H9 (cell line): ENCODE measurements at regions not wholly inside any gene's neighbourhood (a gene's known extent, or its start where the extent isn't known, plus 50 kb on each side); places are given as distances from the start of the nearest gene placed in this dataset.
A peak's percentile ranks its signal among the peaks of the same experiment; 100 is the strongest.

Experiments
- DNase-seq: peaks from one replicate; pipeline ENCODE4 v3.0.0-alpha.2; 2017
- H2AFZ ChIP-seq: one replicate; pipeline ENCODE4 v1.6.1; 2013; ENCODE audit warnings: mild to moderate bottlenecking, low read length, control low read depth, moderate library complexity
- H2AK5ac ChIP-seq: 2 replicates; pipeline ENCODE4 v1.6.1; 2013; ENCODE audit warnings: low read length, control low read depth, mixed read lengths; ENCODE audit not compliant: insufficient read length
- H2BK120ac ChIP-seq: one replicate; pipeline ENCODE4 v1.6.1; 2013; ENCODE audit warnings: low read depth, mild to moderate bottlenecking, low read length, control low read depth, inconsistent platforms; ENCODE audit not compliant: poor library complexity, severe bottlenecking
- H2BK12ac ChIP-seq: 2 replicates; pipeline ENCODE4 v1.6.1; 2013; ENCODE audit warnings: low read length, control low read depth, mixed read lengths, low read depth; ENCODE audit not compliant: insufficient read length
- H2BK15ac ChIP-seq: 2 replicates; pipeline ENCODE4 v1.6.1; 2013; ENCODE audit warnings: low read depth, low read length, control low read depth
- H2BK20ac ChIP-seq: one replicate; pipeline ENCODE4 v1.6.1; 2013; ENCODE audit warnings: low read depth, mild to moderate bottlenecking, low read length, control low read depth, inconsistent platforms; ENCODE audit not compliant: poor library complexity, severe bottlenecking
- H2BK5ac ChIP-seq: 2 replicates; pipeline ENCODE4 v1.6.1; 2013; ENCODE audit warnings: low read length, control low read depth, mixed read lengths; ENCODE audit not compliant: insufficient read length
- H3K14ac ChIP-seq: 2 replicates; pipeline ENCODE4 v1.6.1; 2013; ENCODE audit warnings: low read length, control low read depth; ENCODE audit not compliant: insufficient read depth
- H3K18ac ChIP-seq: 2 replicates; pipeline ENCODE4 v1.6.1; 2013; ENCODE audit warnings: low read depth, mild to moderate bottlenecking, mixed read lengths, low read length, control low read depth; ENCODE audit not compliant: insufficient read length
- H3K23ac ChIP-seq: 2 replicates; pipeline ENCODE4 v1.6.1; 2013; ENCODE audit warnings: low read length, control low read depth, mixed read lengths, low read depth; ENCODE audit not compliant: insufficient read length
- H3K23me2 ChIP-seq: 2 replicates; pipeline ENCODE4 v1.6.1; 2013; ENCODE audit warnings: low read depth, mild to moderate bottlenecking, mixed read lengths, low read length, control low read depth; ENCODE audit not compliant: insufficient read length, poor library complexity, severe bottlenecking
- H3K27ac ChIP-seq: 2 replicates; pipeline ENCODE4 v1.5.1; 2013; ENCODE audit warnings: low read length, control low read depth, mixed read lengths, low read depth; ENCODE audit not compliant: insufficient read length
- H3K27me3 ChIP-seq: 2 replicates; pipeline ENCODE4 v1.6.1; 2013; ENCODE audit warnings: low read length, control low read depth, inconsistent platforms; ENCODE audit not compliant: insufficient read depth
- H3K4ac ChIP-seq: 2 replicates; pipeline ENCODE4 v1.6.1; 2013; ENCODE audit warnings: low read depth, mild to moderate bottlenecking, control low read depth, inconsistent platforms, low read length, moderate library complexity
- H3K4me1 ChIP-seq: 2 replicates; pipeline ENCODE4 v1.6.1; 2013; ENCODE audit warnings: low read length, control low read depth, inconsistent platforms; ENCODE audit not compliant: insufficient read depth
- H3K4me2 ChIP-seq: 2 replicates; pipeline ENCODE4 v1.6.1; 2013; ENCODE audit warnings: low read length, control low read depth, mixed read lengths; ENCODE audit not compliant: insufficient read length, insufficient read depth
- H3K56ac ChIP-seq: 2 replicates; pipeline ENCODE4 v1.6.1; 2013; ENCODE audit warnings: low read depth, mild to moderate bottlenecking, mixed read lengths, low read length, control low read depth; ENCODE audit not compliant: insufficient read length
- H3K79me1 ChIP-seq: 2 replicates; pipeline ENCODE4 v1.6.1; 2013; ENCODE audit warnings: low read depth, mild to moderate bottlenecking, moderate library complexity, low read length, control low read depth, inconsistent platforms; ENCODE audit not compliant: insufficient read depth, poor library complexity, severe bottlenecking
- H3K79me2 ChIP-seq: 2 replicates; pipeline ENCODE4 v1.6.1; 2013; ENCODE audit warnings: low read length, control low read depth, inconsistent platforms; ENCODE audit not compliant: insufficient read depth
- H3K9ac ChIP-seq: 2 replicates; pipeline ENCODE4 v1.6.1; 2013; ENCODE audit warnings: low read length, control low read depth, mixed read lengths; ENCODE audit not compliant: insufficient read length; ENCODE audit errors: extremely low read depth
- H3K9me3 ChIP-seq: one replicate; pipeline ENCODE4 v1.6.1; 2013; ENCODE audit warnings: low read depth, low read length, inconsistent platforms; ENCODE audit not compliant: control insufficient read depth
- H3T11ph ChIP-seq: one replicate; pipeline ENCODE4 v1.6.1; 2013; ENCODE audit warnings: mild to moderate bottlenecking, low read length, control low read depth, inconsistent platforms
- H4K20me1 ChIP-seq: one replicate; pipeline ENCODE4 v1.6.1; 2013; ENCODE audit not compliant: control insufficient read depth, insufficient read length, insufficient read depth
- H4K5ac ChIP-seq: 2 replicates; pipeline ENCODE4 v1.6.1; 2013; ENCODE audit warnings: low read depth, mild to moderate bottlenecking, mixed read lengths, low read length, control low read depth; ENCODE audit not compliant: insufficient read length
- H4K8ac ChIP-seq: replicated peaks from 2 replicates; pipeline ENCODE4 v1.6.1; 2013; ENCODE audit warnings: low read length, control low read depth, mixed read lengths, low read depth; ENCODE audit not compliant: insufficient read length
- H4K91ac ChIP-seq: 2 replicates; pipeline ENCODE4 v1.6.1; 2013; ENCODE audit warnings: low read depth, mild to moderate bottlenecking, moderate library complexity, mixed read lengths, low read length, control low read depth; ENCODE audit not compliant: insufficient read length
- H3K27ac Mint-ChIP-seq, 3 experiments: 2 replicates in 2 of 3; 3 replicates in 1 of 3; pipeline ENCODE4 v1.8.0; 2020 to 2021; ENCODE audit warnings: mixed read lengths in 3 of 3, mild to moderate bottlenecking in 1 of 3, moderate library complexity in 1 of 3
- H3K27me3 Mint-ChIP-seq: 2 replicates; pipeline ENCODE4 v1.8.0; 2021; ENCODE audit warnings: low read depth, mild to moderate bottlenecking, moderate library complexity, mixed read lengths
- H3K36me3 Mint-ChIP-seq, 3 experiments: 2 replicates in 2 of 3; 3 replicates in 1 of 3; pipeline ENCODE4 v1.8.0; 2020 to 2021; ENCODE audit warnings: low read depth in 3 of 3, mixed read lengths in 3 of 3; ENCODE audit not compliant: insufficient read depth in 1 of 3
- H3K4me1 Mint-ChIP-seq, 2 experiments: 2 replicates each; pipeline ENCODE4 v1.8.0; 2020; ENCODE audit warnings: mixed read lengths in 2 of 2
- H3K4me3 Mint-ChIP-seq, 2 experiments: 2 replicates in 1 of 2; 3 replicates in 1 of 2; pipeline ENCODE4 v1.8.0; 2020 to 2021; ENCODE audit warnings: mild to moderate bottlenecking in 2 of 2, mixed read lengths in 2 of 2, moderate library complexity in 1 of 2
- H3K9me3 Mint-ChIP-seq, 2 experiments: 2 replicates in 1 of 2; 3 replicates in 1 of 2; pipeline ENCODE4 v1.8.0; 2020; ENCODE audit warnings: mild to moderate bottlenecking in 2 of 2, mixed read lengths in 2 of 2, moderate library complexity in 1 of 2
- WGBS: extraction: QIAGEN DNeasy Blood & Tissue Kit; methylation state at CpG from one replicate; pipeline ENCODE4 v1.1.7; 2013; ENCODE audit warnings: missing lambda C conversion rate, low lambda C conversion rate, mixed read lengths; ENCODE audit not compliant: insufficient read length; ENCODE audit errors: extremely low coverage; 5-methylcytosine and 5-hydroxymethylcytosine counted together
- TF ChIP-seq, protein P1 (sequence below): fragments of 200-600 bp; sonication (generic); conservative IDR thresholded peaks from 3 replicates; pipeline ENCODE4 v1.8.0; 2021; ENCODE audit warnings: antibody characterized with exemption, mild to moderate bottlenecking

DNA sequence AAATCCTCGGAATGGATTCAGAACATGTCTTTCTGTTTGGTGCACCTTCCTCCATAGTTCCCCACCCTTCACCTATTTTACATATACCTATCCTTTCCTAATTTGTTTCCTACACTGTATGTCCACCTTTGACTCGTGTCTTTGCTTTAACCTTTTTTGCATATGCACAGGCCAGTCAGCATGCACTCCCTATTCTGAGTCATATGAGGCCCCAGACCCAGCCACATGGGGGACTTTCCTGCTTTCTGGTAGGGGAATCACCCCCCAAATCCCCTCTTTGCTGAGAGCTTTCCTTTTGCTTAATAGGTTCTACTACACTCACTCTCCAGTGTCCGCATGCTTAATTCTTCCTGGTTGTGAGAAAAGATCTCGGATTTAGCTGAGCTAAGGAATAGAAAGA, 393.8 kb upstream of the IMPG1 start:
- H3K4me1 Mint-ChIP-seq = peaks cover 4 to 8% of the 10 kb centered on the region in 2 experiments
- Histone ChIP-seq H3K79me1 (no peaks in the 10 kb centered on the region), H4K8ac (no peak overlapping the region), H3K23me2 (no peaks in the 10 kb centered on the region), H3K4me1 (peaks cover 3% of the 10 kb centered on the region; the same call in 1 of the 2 replicates), H3K18ac (no peak overlapping the region), H2BK5ac (no peak overlapping the region), H2AFZ (no peak overlapping the region), H2BK15ac (no peak overlapping the region), H2BK20ac (no peak overlapping the region), H3K27ac (no peak overlapping the region), H3K56ac (no peak overlapping the region), H3K9me3 (no peaks in the 10 kb centered on the region), H3K4me2 (no peak overlapping the region), H3T11ph (no peak overlapping the region), H3K23ac (no peak overlapping the region), H3K14ac (no peak overlapping the region), H3K9ac (no peak overlapping the region), H2BK12ac (no peak overlapping the region), H2BK120ac (no peak overlapping the region), H3K79me2 (no peaks in the 10 kb centered on the region), H4K91ac (no peak overlapping the region), H2AK5ac (no peak overlapping the region), H4K20me1 (no peaks in the 10 kb centered on the region), H3K27me3 (no peaks in the 10 kb centered on the region), H3K4ac (no peak overlapping the region), H4K5ac (no peak overlapping the region)
- peaks cover 0 to 6% of the 10 kb centered on the region in 2 experiments; a peak in 4 of 5 replicates for H3K9me3 Mint-ChIP-seq
- no peak for DNase-seq
- no peaks in the 10 kb centered on the region; the same call in 1 of the 2 replicates for H3K27me3 Mint-ChIP-seq
- H3K4me3 Mint-ChIP-seq = no peak overlapping the region
- H3K27ac Mint-ChIP-seq = peak overlapping the region in 1 of 3 experiments; percentile 26; a peak in 1 of 7 replicates
- TF ChIP-seq, protein P1, sequence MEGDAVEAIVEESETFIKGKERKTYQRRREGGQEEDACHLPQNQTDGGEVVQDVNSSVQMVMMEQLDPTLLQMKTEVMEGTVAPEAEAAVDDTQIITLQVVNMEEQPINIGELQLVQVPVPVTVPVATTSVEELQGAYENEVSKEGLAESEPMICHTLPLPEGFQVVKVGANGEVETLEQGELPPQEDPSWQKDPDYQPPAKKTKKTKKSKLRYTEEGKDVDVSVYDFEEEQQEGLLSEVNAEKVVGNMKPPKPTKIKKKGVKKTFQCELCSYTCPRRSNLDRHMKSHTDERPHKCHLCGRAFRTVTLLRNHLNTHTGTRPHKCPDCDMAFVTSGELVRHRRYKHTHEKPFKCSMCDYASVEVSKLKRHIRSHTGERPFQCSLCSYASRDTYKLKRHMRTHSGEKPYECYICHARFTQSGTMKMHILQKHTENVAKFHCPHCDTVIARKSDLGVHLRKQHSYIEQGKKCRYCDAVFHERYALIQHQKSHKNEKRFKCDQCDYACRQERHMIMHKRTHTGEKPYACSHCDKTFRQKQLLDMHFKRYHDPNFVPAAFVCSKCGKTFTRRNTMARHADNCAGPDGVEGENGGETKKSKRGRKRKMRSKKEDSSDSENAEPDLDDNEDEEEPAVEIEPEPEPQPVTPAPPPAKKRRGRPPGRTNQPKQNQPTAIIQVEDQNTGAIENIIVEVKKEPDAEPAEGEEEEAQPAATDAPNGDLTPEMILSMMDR = no peak
- H3K36me3 Mint-ChIP-seq = peaks cover 0 to under 1% (median 0%) of the 10 kb centered on the region in 3 experiments; a peak in 2 of 7 replicates
- WGBS = no CpG with 5 or more reads among the region's 4 CpGs
